ENCODE measurements at regions not wholly inside any gene's neighbourhood (a gene's known extent, or its start where the extent isn't known, plus 50 kb on each side); places are given as distances from the start of the nearest gene placed in this dataset.
"Not testable (repeated sequence)": the region's sequence is repeated elsewhere in the genome, so short reads cannot be mapped to it uniquely, and the experiment has no call there.

DNA sequence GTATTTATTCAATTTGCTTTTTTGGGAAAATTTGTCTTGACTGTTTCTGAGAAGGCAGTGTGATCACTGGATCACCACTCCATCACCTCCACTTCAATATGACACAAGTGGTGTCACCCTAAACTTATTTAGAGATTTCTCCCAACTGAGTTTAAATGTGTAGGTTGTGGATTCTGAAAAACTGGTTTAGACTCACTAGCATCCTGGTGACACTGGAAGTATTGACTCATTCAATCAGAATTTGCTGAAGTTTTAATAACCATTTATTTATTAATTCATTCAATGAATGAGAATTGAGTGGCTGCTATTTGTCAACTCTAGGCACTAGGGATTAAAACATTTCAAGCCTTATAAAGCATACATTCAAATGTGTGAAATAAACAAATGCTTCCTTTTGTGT lies 819.1 kb upstream of the EPHA5 start:
- H3K4me3 ChIP-seq: no peak overlapping the region
- H3K9me3 ChIP-seq: no peaks in the 10 kb centered on the region
- H3K36me3 ChIP-seq: no peaks in the 10 kb centered on the region
- no peak overlapping the region for H3K27ac ChIP-seq
- H3K27me3 ChIP-seq: no peaks in the 10 kb centered on the region
- no peaks in the 10 kb centered on the region for H3K4me1 ChIP-seq
- TF ChIP-seq POLR2AphosphoS5 (IDR thresholded peaks at IDR 0.05): no peak
- no peak for TF ChIP-seq CTCF (IDR thresholded peaks at IDR 0.05)
- no peak for TF ChIP-seq POLR2A (IDR thresholded peaks at IDR 0.05)
- TF ChIP-seq EP300 (IDR thresholded peaks at IDR 0.05): no peak
- ATAC-seq: no peak

DNA sequence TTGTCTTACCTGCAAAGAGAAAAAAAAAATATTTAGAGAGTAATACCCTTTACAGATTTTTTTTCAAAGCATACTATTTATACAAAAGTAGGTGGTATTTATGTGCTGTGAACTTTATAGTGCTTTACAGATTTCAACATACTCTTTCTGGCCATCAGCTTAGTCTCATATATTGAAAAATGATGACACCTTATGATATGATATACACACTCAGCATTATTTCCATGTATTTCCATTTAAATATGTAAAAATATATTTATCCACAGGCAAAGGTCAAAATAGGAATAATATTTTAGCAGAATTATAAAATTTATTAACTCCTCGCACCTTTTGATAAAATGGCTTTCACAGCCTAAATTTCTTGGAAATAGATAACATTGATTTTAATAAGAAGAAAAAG lies 815.8 kb upstream of the EPHA5 start:
- no peak overlapping the region for H3K4me3 ChIP-seq
- H3K27me3 ChIP-seq: no peaks in the 10 kb centered on the region
- no peaks in the 10 kb centered on the region for H3K4me1 ChIP-seq
- 100% methylated on average over 1 of the region's 1 CpG for WGBS, 2 donors (ENCODE audit: low coverage in 1 of 2)
- TF ChIP-seq EP300 (IDR thresholded peaks at IDR 0.05) (no peak), POLR2AphosphoS5 (IDR thresholded peaks at IDR 0.05) (no peak), POLR2A (IDR thresholded peaks at IDR 0.05) (no peak), CTCF (IDR thresholded peaks at IDR 0.05) (no peak)
- no peaks in the 10 kb centered on the region for H3K9me3 ChIP-seq
- no peak for ATAC-seq
- no peaks in the 10 kb centered on the region for H3K36me3 ChIP-seq
- H3K27ac ChIP-seq: no peak overlapping the region

DNA sequence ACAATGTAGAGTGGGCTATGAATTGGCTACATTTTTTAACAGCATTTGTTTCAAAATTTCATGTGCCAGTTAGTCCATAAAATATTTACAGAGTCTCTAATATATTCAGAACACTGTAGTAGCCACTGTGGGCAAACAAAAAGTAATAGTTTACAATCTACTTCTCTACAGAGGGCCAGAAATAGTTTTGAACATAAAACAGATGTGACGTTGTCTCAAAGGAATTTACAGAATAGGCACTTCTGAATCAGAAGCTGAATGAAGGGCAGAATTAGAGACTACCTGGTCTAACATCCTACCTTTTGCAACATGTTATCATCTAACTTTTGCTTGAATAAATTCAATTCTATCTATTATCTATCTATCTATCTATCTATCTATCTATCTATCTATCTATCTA lies 811.9 kb upstream of the EPHA5 start:
- Histone ChIP-seq H3K36me3 (no peaks in the 10 kb centered on the region), H3K27me3 (no peaks in the 10 kb centered on the region), H3K27ac (no peak overlapping the region), H3K4me3 (no peak overlapping the region), H3K4me1 (no peaks in the 10 kb centered on the region), H3K9me3 (no peaks in the 10 kb centered on the region)
- no peak for ATAC-seq
- TF ChIP-seq CTCF (IDR thresholded peaks at IDR 0.05) (no peak), POLR2AphosphoS5 (IDR thresholded peaks at IDR 0.05) (no peak), POLR2A (IDR thresholded peaks at IDR 0.05) (no peak), EP300 (IDR thresholded peaks at IDR 0.05) (no peak)
- WGBS, 2 donors (ENCODE audit: low coverage in 1 of 2): 47 to 67% methylated on average over 1 of the region's 1 CpG

- 0 to 23% methylated on average over 3 of the region's 3 CpGs for WGBS, 2 donors (ENCODE audit: low coverage in 1 of 2)
- Histone ChIP-seq H3K4me3 (no peak overlapping the region), H3K9me3 (no peaks in the 10 kb centered on the region), H3K27ac (no peak overlapping the region), H3K27me3 (no peaks in the 10 kb centered on the region), H3K4me1 (no peaks in the 10 kb centered on the region), H3K36me3 (no peaks in the 10 kb centered on the region)
- ATAC-seq: no peak
- no peak for TF ChIP-seq POLR2A (IDR thresholded peaks at IDR 0.05)
- no peak for TF ChIP-seq EP300 (IDR thresholded peaks at IDR 0.05)
- TF ChIP-seq POLR2AphosphoS5 (IDR thresholded peaks at IDR 0.05): no peak
- TF ChIP-seq CTCF (IDR thresholded peaks at IDR 0.05): no peak
Measured at GRCh38 chr4:66475596-66475995, 805.3 kb upstream of the EPHA5 start.

GRCh38 chr4:66465111-66465510 lies 794.8 kb upstream of the EPHA5 start:
- Histone ChIP-seq H3K27me3 (no peaks in the 10 kb centered on the region), H3K9me3 (peaks cover 0 to 22% (median 0%) of the 10 kb centered on the region in 3 donors), H3K4me3 (no peak overlapping the region), H3K36me3 (no peaks in the 10 kb centered on the region), H3K27ac (no peak overlapping the region), H3K4me1 (no peaks in the 10 kb centered on the region)
- no peak for TF ChIP-seq CTCF (IDR thresholded peaks at IDR 0.05)
- no peak for TF ChIP-seq POLR2A (IDR thresholded peaks at IDR 0.05)
- no peak for TF ChIP-seq EP300 (IDR thresholded peaks at IDR 0.05)
- TF ChIP-seq POLR2AphosphoS5 (IDR thresholded peaks at IDR 0.05): no peak
- no peak for ATAC-seq
- 72 to 77% methylated on average over 4 of the region's 4 CpGs for WGBS, 2 donors (ENCODE audit: low coverage in 1 of 2)

DNA sequence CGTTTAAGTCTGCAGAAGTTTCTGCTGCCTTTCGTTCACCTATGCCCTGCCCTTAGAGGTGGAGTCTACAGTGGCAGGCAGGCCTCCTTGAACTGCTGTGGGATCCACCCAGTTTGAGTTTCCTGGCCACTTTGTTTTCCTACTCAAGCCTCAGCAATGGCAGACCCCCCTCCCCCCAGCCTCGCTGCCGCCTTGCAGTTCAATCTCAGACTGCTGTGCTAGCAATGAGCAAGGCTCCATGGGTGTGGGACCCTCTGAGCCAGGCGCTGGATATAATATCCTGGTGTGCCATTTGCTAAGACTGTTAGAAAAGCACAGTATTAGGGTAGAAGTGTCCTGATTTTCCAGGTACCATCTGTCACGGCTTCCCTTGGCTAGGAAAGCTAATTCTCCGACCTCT lies 792.6 kb upstream of the EPHA5 start:
- peaks cover 0 to 29% (median 0%) of the 10 kb centered on the region in 3 donors for H3K9me3 ChIP-seq
- H3K4me1 ChIP-seq, H3K27ac ChIP-seq, H3K36me3 ChIP-seq, H3K27me3 ChIP-seq, ATAC-seq, H3K4me3 ChIP-seq: not testable (repeated sequence)
- WGBS, 2 donors (ENCODE audit: low coverage in 1 of 2): 59 to 78% methylated on average over 2 to 4 of the region's 7 CpGs
